Hepatocyte (in vitro differentiated cells): ENCODE measurements at regions not wholly inside any gene's neighbourhood (a gene's known extent, or its start where the extent isn't known, plus 50 kb on each side); places are given as distances from the start of the nearest gene placed in this dataset.

Experiments
- DNase-seq: peaks from one replicate; pipeline ENCODE4 v3.0.0-alpha.2; 2016; ENCODE audit warnings: low spot score
- H2AFZ ChIP-seq: fragments of 200-600 bp; sonication (generic); 2 replicates; pipeline ENCODE4 v1.6.0; 2016; ENCODE audit warnings: antibody characterized with exemption, mild to moderate bottlenecking
- H3K27ac ChIP-seq: fragments of 200-600 bp; sonication (generic); 2 replicates; pipeline ENCODE4 v1.5.1; 2016; ENCODE audit warnings: mild to moderate bottlenecking
- H3K27me3 ChIP-seq: fragments of 200-600 bp; sonication (generic); 2 replicates; pipeline ENCODE4 v1.6.1; 2016
- H3K36me3 ChIP-seq: fragments of 200-600 bp; sonication (generic); replicated peaks from 2 replicates; pipeline ENCODE4 v1.5.1; 2016; ENCODE audit warnings: low read depth; ENCODE audit not compliant: insufficient read depth
- H3K4me1 ChIP-seq: fragments of 200-600 bp; sonication (generic); 2 replicates; pipeline ENCODE4 v1.5.1; 2016; ENCODE audit warnings: mild to moderate bottlenecking, moderate library complexity; ENCODE audit not compliant: insufficient read depth
- H3K4me2 ChIP-seq: fragments of 200-600 bp; sonication (generic); 2 replicates; pipeline ENCODE4 v1.6.0; 2016
- H3K4me3 ChIP-seq: fragments of 200-600 bp; sonication (generic); 2 replicates; pipeline ENCODE4 v1.5.1; 2016; ENCODE audit warnings: mild to moderate bottlenecking
- H3K79me2 ChIP-seq: fragments of 200-600 bp; sonication (generic); 2 replicates; pipeline ENCODE4 v1.6.0; 2017; ENCODE audit warnings: mild to moderate bottlenecking
- H3K9me2 ChIP-seq: fragments of 200-600 bp; sonication (generic); replicated peaks from 2 replicates; pipeline ENCODE4 v1.6.0; 2017; ENCODE audit warnings: mild to moderate bottlenecking; ENCODE audit not compliant: insufficient read depth
- H3K9me3 ChIP-seq: fragments of 200-600 bp; sonication (generic); 2 replicates; pipeline ENCODE4 v1.5.1; 2016; ENCODE audit warnings: low read depth, mild to moderate bottlenecking
- H4K20me1 ChIP-seq: fragments of 200-600 bp; sonication (generic); 2 replicates; pipeline ENCODE4 v1.6.0; 2016; ENCODE audit warnings: mild to moderate bottlenecking; ENCODE audit not compliant: insufficient read depth, poor library complexity, severe bottlenecking
- EZH2 ChIP-seq: fragments of 200-600 bp; sonication (generic); IDR thresholded peaks from 2 replicates; pipeline ENCODE4 v1.6.1; 2016; ENCODE audit warnings: antibody characterized with exemption, mild to moderate bottlenecking, borderline replicate concordance
- EZH2phosphoT487 ChIP-seq: fragments of 200-600 bp; sonication (generic); IDR thresholded peaks from one replicate; pipeline ENCODE4 v1.6.1; 2018; ENCODE audit warnings: antibody characterized with exemption, mild to moderate bottlenecking, low read depth, moderate library complexity; ENCODE audit not compliant: unreplicated experiment, severe bottlenecking
- WGBS: methylation state at CpG from one replicate; pipeline ENCODE4 v1.1.6; 2016; ENCODE audit warnings: low lambda C conversion rate; ENCODE audit errors: missing lambda C conversion rate; 5-methylcytosine and 5-hydroxymethylcytosine counted together
- TF ChIP-seq, protein P1 (sequence below): fragments of 200-600 bp; sonication (generic); IDR thresholded peaks from 2 replicates; pipeline ENCODE4 v1.5.1; 2016; ENCODE audit warnings: antibody characterized with exemption, mild to moderate bottlenecking; ENCODE audit not compliant: poor library complexity

DNA sequence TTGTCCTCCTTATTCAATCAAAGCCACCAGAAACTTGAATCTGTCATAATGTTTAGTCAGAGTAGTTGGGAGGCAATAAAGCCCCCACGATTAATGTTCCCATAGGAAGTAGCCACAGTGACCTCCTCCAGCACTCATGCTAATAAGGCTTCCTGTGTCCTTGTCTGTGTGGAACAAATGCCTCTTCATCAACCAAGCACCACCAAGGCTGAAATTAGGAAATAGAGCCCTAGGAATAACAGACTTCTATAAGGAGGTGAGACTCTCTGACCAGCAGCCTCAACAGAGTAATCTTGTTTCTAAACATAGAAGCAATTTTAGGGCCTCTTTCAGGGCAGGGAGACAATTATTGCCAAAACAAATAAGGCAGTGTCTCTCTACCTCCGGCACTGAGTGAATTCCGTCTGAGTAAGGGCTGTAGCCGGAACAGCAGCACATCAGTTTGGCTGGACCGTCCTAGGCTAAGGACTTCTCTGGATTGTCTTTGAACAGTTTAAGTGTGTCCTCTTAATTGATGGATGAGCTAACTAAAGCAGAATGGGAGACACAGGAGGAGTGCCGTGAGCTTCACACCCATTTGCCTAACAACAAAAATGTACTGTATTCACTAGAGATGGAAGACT is 329.2 kb upstream of the HAND2 start:
- H3K27ac ChIP-seq = no peak overlapping the region

DNA sequence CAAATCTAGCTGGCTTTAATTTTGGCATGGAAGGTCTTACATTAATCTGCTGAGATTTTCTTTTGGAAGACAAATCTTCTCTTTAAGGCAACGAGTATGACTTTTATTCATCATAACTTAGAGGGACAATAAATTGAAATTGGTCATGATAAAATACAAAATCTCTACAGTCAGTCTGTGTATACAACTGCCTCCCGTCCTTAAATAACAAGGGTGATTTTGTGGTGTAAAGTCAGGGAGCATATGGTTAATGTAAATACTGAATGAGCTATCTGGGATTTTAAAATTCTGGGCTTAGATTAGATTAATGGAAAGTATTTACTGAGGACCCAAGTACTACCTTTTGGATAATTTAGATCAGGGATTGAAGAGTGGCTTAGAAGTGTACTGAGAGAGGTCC is 328.4 kb upstream of the HAND2 start:
- Histone ChIP-seq H3K36me3 (no peaks in the 10 kb centered on the region), H2AFZ (no peak overlapping the region)
- 54% methylated on average over 2 of the region's 2 CpGs for WGBS

More for the DNA sequence above, 329.2 kb upstream of the HAND2 start:
- 72% methylated on average over 6 of the region's 6 CpGs for WGBS
- Histone ChIP-seq H3K27me3 (no peaks in the 10 kb centered on the region), H3K36me3 (no peaks in the 10 kb centered on the region), H2AFZ (no peak overlapping the region), H3K4me2 (no peak overlapping the region), H3K4me3 (no peak overlapping the region), H3K9me3 (no peaks in the 10 kb centered on the region), H3K9me2 (no peaks in the 10 kb centered on the region), H4K20me1 (no peaks in the 10 kb centered on the region), H3K79me2 (no peaks in the 10 kb centered on the region), H3K4me1 (no peaks in the 10 kb centered on the region)
- DNase-seq = no peak
- TF ChIP-seq, protein P1, sequence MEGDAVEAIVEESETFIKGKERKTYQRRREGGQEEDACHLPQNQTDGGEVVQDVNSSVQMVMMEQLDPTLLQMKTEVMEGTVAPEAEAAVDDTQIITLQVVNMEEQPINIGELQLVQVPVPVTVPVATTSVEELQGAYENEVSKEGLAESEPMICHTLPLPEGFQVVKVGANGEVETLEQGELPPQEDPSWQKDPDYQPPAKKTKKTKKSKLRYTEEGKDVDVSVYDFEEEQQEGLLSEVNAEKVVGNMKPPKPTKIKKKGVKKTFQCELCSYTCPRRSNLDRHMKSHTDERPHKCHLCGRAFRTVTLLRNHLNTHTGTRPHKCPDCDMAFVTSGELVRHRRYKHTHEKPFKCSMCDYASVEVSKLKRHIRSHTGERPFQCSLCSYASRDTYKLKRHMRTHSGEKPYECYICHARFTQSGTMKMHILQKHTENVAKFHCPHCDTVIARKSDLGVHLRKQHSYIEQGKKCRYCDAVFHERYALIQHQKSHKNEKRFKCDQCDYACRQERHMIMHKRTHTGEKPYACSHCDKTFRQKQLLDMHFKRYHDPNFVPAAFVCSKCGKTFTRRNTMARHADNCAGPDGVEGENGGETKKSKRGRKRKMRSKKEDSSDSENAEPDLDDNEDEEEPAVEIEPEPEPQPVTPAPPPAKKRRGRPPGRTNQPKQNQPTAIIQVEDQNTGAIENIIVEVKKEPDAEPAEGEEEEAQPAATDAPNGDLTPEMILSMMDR = no peak
- no peak for TF ChIP-seq EZH2phosphoT487
- no peak for TF ChIP-seq EZH2

DNA sequence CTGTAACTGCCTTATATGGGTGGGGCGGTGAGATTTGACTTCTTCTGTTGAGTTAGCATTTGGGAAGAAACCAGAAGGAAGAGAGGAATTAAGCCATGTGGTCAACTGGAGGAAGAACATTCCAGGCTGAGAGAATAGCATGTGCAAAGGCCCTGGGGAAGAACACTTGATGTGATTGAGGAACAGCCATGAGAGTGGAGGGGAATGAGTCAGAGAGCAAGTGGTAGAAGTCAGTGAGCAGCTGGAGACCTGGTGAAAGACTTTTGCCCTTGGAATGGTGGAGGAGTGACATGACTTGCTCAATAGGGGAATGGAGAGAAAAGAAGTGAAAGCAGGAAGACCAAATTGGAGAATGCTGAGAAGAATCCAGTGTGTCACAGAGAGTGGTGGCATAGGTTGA is 327.8 kb upstream of the HAND2 start:
- Histone ChIP-seq H3K4me2 (no peak overlapping the region), H3K4me1 (no peaks in the 10 kb centered on the region), H3K79me2 (no peaks in the 10 kb centered on the region), H4K20me1 (no peaks in the 10 kb centered on the region), H3K4me3 (no peak overlapping the region), H3K36me3 (no peaks in the 10 kb centered on the region), H2AFZ (no peak overlapping the region), H3K27ac (no peak overlapping the region), H3K9me3 (no peaks in the 10 kb centered on the region), H3K27me3 (no peaks in the 10 kb centered on the region), H3K9me2 (no peaks in the 10 kb centered on the region)
- DNase-seq = no peak
- TF ChIP-seq, protein P1 = no peak
- no peak for TF ChIP-seq EZH2
- no peak for TF ChIP-seq EZH2phosphoT487
- WGBS = 100% methylated on average over 1 of the region's 1 CpG

More for the DNA sequence above, 328.4 kb upstream of the HAND2 start:
- Histone ChIP-seq H3K9me2 (no peaks in the 10 kb centered on the region), H3K9me3 (no peaks in the 10 kb centered on the region), H3K4me1 (no peaks in the 10 kb centered on the region), H3K4me2 (no peak overlapping the region), H3K27me3 (no peaks in the 10 kb centered on the region), H3K27ac (no peak overlapping the region), H4K20me1 (no peaks in the 10 kb centered on the region), H3K4me3 (no peak overlapping the region), H3K79me2 (no peaks in the 10 kb centered on the region)
- no peak for DNase-seq
- no peak for TF ChIP-seq EZH2
- TF ChIP-seq, protein P1 = no peak
- TF ChIP-seq EZH2phosphoT487 = no peak

DNA sequence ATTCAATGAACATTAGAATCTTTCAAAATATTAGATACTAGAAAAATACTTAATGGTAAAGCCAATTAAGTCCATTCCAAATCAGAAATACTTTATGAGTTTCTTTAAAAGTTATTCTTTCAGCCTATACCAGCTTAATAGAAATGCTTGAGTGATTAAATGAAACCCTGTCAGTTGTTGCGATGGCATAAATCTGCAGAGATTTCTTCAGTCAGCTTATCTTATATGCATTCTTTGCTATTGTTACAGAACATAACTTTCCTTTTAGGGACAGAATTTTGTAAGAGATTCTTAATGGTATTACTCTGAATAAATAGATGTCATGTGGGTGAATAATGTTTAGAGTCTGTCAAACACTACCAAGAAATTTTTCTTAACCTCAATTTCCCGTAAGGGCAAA is 325.0 kb upstream of the HAND2 start:
- no peaks in the 10 kb centered on the region for H3K27me3 ChIP-seq
- H3K27ac ChIP-seq = no peak overlapping the region
- no peaks in the 10 kb centered on the region for H3K9me2 ChIP-seq
- WGBS = 58% methylated on average over 2 of the region's 2 CpGs
- no peak for DNase-seq
- no peak overlapping the region for H3K4me3 ChIP-seq
- no peak overlapping the region for H2AFZ ChIP-seq
- TF ChIP-seq EZH2phosphoT487 (no peak), EZH2 (no peak)
- TF ChIP-seq, protein P1 = no peak
- H3K36me3 ChIP-seq = no peaks in the 10 kb centered on the region
- no peaks in the 10 kb centered on the region for H3K9me3 ChIP-seq
- H4K20me1 ChIP-seq = no peaks in the 10 kb centered on the region
- H3K79me2 ChIP-seq = no peaks in the 10 kb centered on the region
- H3K4me2 ChIP-seq = no peak overlapping the region
- no peaks in the 10 kb centered on the region for H3K4me1 ChIP-seq
